Uterus (tissue), 2 donors: ENCODE measurements at regions not wholly inside any gene's neighbourhood (a gene's known extent, or its start where the extent isn't known, plus 50 kb on each side); places are given as distances from the start of the nearest gene placed in this dataset.

Source experiments
- POLR2A ChIP-seq, 2 donors: fragments of 450-650 bp; IDR thresholded peaks; one replicate each; pipeline ENCODE4 v1.6.1; 2016; ENCODE audit warnings: antibody characterized with exemption in 2 of 2, mild to moderate bottlenecking in 1 of 2, moderate library complexity in 1 of 2
- TF ChIP-seq, protein P1 (sequence below), 4 experiments: fragments of 200-600 bp in 2 of 4; fragments of 450-650 bp in 2 of 4; sonication (generic) in 2 of 4; IDR thresholded peaks; one replicate each; pipeline ENCODE4 v1.5.1; 2016 to 2019; ENCODE audit warnings: antibody characterized with exemption in 4 of 4, mild to moderate bottlenecking in 2 of 4, moderate library complexity in 1 of 4

GRCh38 chr4:160631044-160631443, 1528.2 kb downstream of the RAPGEF2 start:
- no peak for TF ChIP-seq POLR2A (IDR thresholded peaks at IDR 0.05)
- TF ChIP-seq, protein P1, sequence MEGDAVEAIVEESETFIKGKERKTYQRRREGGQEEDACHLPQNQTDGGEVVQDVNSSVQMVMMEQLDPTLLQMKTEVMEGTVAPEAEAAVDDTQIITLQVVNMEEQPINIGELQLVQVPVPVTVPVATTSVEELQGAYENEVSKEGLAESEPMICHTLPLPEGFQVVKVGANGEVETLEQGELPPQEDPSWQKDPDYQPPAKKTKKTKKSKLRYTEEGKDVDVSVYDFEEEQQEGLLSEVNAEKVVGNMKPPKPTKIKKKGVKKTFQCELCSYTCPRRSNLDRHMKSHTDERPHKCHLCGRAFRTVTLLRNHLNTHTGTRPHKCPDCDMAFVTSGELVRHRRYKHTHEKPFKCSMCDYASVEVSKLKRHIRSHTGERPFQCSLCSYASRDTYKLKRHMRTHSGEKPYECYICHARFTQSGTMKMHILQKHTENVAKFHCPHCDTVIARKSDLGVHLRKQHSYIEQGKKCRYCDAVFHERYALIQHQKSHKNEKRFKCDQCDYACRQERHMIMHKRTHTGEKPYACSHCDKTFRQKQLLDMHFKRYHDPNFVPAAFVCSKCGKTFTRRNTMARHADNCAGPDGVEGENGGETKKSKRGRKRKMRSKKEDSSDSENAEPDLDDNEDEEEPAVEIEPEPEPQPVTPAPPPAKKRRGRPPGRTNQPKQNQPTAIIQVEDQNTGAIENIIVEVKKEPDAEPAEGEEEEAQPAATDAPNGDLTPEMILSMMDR (IDR thresholded peaks at IDR 0.05): no peak
